ENCODE measurements at regions not wholly inside any gene's neighbourhood (a gene's known extent, or its start where the extent isn't known, plus 50 kb on each side); places are given as distances from the start of the nearest gene placed in this dataset.

GRCh38 chr3:35971686-35972085 lies 332.4 kb downstream of the ARPP21 start:
- TF ChIP-seq EZH2phosphoT487 (IDR thresholded peaks at IDR 0.05; ENCODE audit: low read depth, severe bottlenecking, unreplicated experiment): no peak
- TF ChIP-seq CTCF (IDR thresholded peaks at IDR 0.05; ENCODE audit: poor library complexity): no peak
- no peak for TF ChIP-seq EZH2 (IDR thresholded peaks at IDR 0.05; ENCODE audit: borderline replicate concordance)
- 89% methylated on average over 1 of the region's 1 CpG for WGBS (ENCODE audit: low lambda C conversion rate, missing lambda C conversion rate)
- H3K9me2 ChIP-seq (replicated peaks; ENCODE audit: insufficient read depth): no peaks in the 10 kb centered on the region
- H3K27me3 ChIP-seq: no peaks in the 10 kb centered on the region
- no peak for DNase-seq (ENCODE audit: low spot score)
- no peak overlapping the region for H3K4me3 ChIP-seq
- no peaks in the 10 kb centered on the region for H4K20me1 ChIP-seq (ENCODE audit: insufficient read depth, poor library complexity, severe bottlenecking)
- H3K79me2 ChIP-seq: no peaks in the 10 kb centered on the region
- H3K9me3 ChIP-seq (ENCODE audit: low read depth): no peaks in the 10 kb centered on the region
- H3K27ac ChIP-seq: no peak overlapping the region
- H3K4me1 ChIP-seq (ENCODE audit: insufficient read depth): no peaks in the 10 kb centered on the region
- H3K4me2 ChIP-seq: no peak overlapping the region
- no peaks in the 10 kb centered on the region for H3K36me3 ChIP-seq (replicated peaks; ENCODE audit: insufficient read depth, low read depth)
- no peak overlapping the region for H2AFZ ChIP-seq

- H3K9me3 ChIP-seq (ENCODE audit: low read depth): no peaks in the 10 kb centered on the region
- H2AFZ ChIP-seq: no peak overlapping the region
- TF ChIP-seq EZH2phosphoT487 (IDR thresholded peaks at IDR 0.05; ENCODE audit: low read depth, severe bottlenecking, unreplicated experiment): no peak
- no peak for TF ChIP-seq CTCF (IDR thresholded peaks at IDR 0.05; ENCODE audit: poor library complexity)
- TF ChIP-seq EZH2 (IDR thresholded peaks at IDR 0.05; ENCODE audit: borderline replicate concordance): no peak
- DNase-seq (ENCODE audit: low spot score): no peak
- H3K4me1 ChIP-seq (ENCODE audit: insufficient read depth): no peaks in the 10 kb centered on the region
- no peaks in the 10 kb centered on the region for H3K27me3 ChIP-seq
- no peaks in the 10 kb centered on the region for H3K79me2 ChIP-seq
- H4K20me1 ChIP-seq (ENCODE audit: insufficient read depth, poor library complexity, severe bottlenecking): no peaks in the 10 kb centered on the region
- H3K4me3 ChIP-seq: no peak overlapping the region
- no peak overlapping the region for H3K4me2 ChIP-seq
- no peaks in the 10 kb centered on the region for H3K36me3 ChIP-seq (replicated peaks; ENCODE audit: insufficient read depth, low read depth)
- no peak overlapping the region for H3K27ac ChIP-seq
- no peaks in the 10 kb centered on the region for H3K9me2 ChIP-seq (replicated peaks; ENCODE audit: insufficient read depth)
Observed at GRCh38 chr3:35974872-35975271, 335.5 kb downstream of the ARPP21 start.

GRCh38 chr3:35986161-35986560 lies 346.8 kb downstream of the ARPP21 start:
- H3K79me2 ChIP-seq: no peaks in the 10 kb centered on the region
- no peak for TF ChIP-seq CTCF (IDR thresholded peaks at IDR 0.05; ENCODE audit: poor library complexity)
- no peak for TF ChIP-seq EZH2 (IDR thresholded peaks at IDR 0.05; ENCODE audit: borderline replicate concordance)
- no peak for TF ChIP-seq EZH2phosphoT487 (IDR thresholded peaks at IDR 0.05; ENCODE audit: low read depth, severe bottlenecking, unreplicated experiment)
- no peak overlapping the region for H3K27ac ChIP-seq
- no peak overlapping the region for H2AFZ ChIP-seq
- no peaks in the 10 kb centered on the region for H4K20me1 ChIP-seq (ENCODE audit: insufficient read depth, poor library complexity, severe bottlenecking)
- DNase-seq (ENCODE audit: low spot score): no peak
- no peak overlapping the region for H3K4me2 ChIP-seq
- no peaks in the 10 kb centered on the region for H3K9me2 ChIP-seq (replicated peaks; ENCODE audit: insufficient read depth)
- no peak overlapping the region for H3K4me3 ChIP-seq
- no peaks in the 10 kb centered on the region for H3K36me3 ChIP-seq (replicated peaks; ENCODE audit: insufficient read depth, low read depth)
- H3K9me3 ChIP-seq (ENCODE audit: low read depth): no peaks in the 10 kb centered on the region
- no peaks in the 10 kb centered on the region for H3K4me1 ChIP-seq (ENCODE audit: insufficient read depth)
- H3K27me3 ChIP-seq: no peaks in the 10 kb centered on the region

- Histone ChIP-seq H2AFZ (no peak overlapping the region), H3K4me3 (no peak overlapping the region), H3K36me3 (replicated peaks; ENCODE audit: insufficient read depth, low read depth) (no peaks in the 10 kb centered on the region), H3K27me3 (no peaks in the 10 kb centered on the region), H4K20me1 (ENCODE audit: insufficient read depth, poor library complexity, severe bottlenecking) (no peaks in the 10 kb centered on the region), H3K9me3 (ENCODE audit: low read depth) (no peaks in the 10 kb centered on the region), H3K79me2 (no peaks in the 10 kb centered on the region), H3K4me1 (ENCODE audit: insufficient read depth) (no peaks in the 10 kb centered on the region), H3K27ac (no peak overlapping the region), H3K9me2 (replicated peaks; ENCODE audit: insufficient read depth) (no peaks in the 10 kb centered on the region), H3K4me2 (no peak overlapping the region)
- DNase-seq (ENCODE audit: low spot score): no peak
- TF ChIP-seq EZH2phosphoT487 (IDR thresholded peaks at IDR 0.05; ENCODE audit: low read depth, severe bottlenecking, unreplicated experiment) (no peak), EZH2 (IDR thresholded peaks at IDR 0.05; ENCODE audit: borderline replicate concordance) (no peak), CTCF (IDR thresholded peaks at IDR 0.05; ENCODE audit: poor library complexity) (no peak)
Observed at GRCh38 chr3:35987386-35987785, 348.1 kb downstream of the ARPP21 start.

All from hepatocyte (in vitro differentiated cells).